ENCODE measurements at regions not wholly inside any gene's neighbourhood (a gene's known extent, or its start where the extent isn't known, plus 50 kb on each side); places are given as distances from the start of the nearest gene placed in this dataset.
A peak's percentile ranks its signal among the peaks of the same experiment; 100 is the strongest.
"Not testable (repeated sequence)": the region's sequence is repeated elsewhere in the genome, so short reads cannot be mapped to it uniquely, and the experiment has no call there.

GRCh38 chr2:88802026-88802425 is 110.6 kb downstream of the RPIA start:
- not testable (repeated sequence) for DNase-seq

- no peak for DNase-seq
Observed at GRCh38 chr2:88807237-88807962, 115.9 kb downstream of the RPIA start.

DNA sequence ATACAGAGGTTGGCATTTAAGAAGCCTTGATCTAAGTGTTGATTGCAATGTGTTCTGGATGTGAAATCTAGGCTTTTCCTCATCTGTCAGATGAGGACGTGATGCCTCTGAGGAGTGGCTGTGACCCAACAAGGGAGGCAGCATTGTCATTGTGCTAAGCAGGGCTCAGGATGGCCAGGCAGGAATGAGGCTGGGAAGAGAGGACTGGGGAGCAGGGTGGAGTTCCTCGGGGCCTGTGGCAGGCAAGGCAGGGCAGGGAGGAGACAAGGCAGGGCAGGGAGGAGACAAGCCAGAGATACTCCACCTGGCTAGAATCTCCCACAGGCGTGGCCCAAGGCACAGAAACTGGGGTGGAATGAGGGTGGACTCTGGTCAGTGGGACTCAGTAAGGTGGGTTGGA is 116.6 kb downstream of the RPIA start:
- DNase-seq = no peak

- peak; percentile 61 for DNase-seq
Observed at GRCh38 chr2:88808652-88809051, 117.2 kb downstream of the RPIA start.

- DNase-seq = no peak
Observed at GRCh38 chr2:88809216-88809615, 117.7 kb downstream of the RPIA start.

GRCh38 chr2:88810017-88810416 is 118.5 kb downstream of the RPIA start:
- DNase-seq = peak; percentile 56

DNA sequence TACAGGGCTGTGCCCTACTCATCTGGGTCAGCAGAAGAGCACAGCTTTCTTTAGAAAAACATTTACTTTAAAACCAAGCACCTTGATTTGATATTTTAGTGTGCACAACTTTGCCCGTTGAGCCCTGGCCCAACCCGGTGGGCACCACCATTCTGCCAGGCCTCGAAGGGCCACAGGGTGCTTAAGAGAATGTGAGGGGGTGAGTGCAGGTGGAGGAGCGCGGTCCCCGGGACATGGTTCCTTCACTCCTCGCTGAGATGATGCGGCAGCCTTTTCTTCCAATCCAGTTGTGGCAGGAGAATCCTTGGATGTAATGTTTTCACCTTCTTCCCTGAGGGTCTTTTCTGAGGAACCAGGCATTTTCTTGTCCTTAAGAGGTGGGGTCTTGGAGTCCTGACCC is 119.0 kb downstream of the RPIA start:
- DNase-seq = no peak

GRCh38 chr2:88811233-88811632 is 119.8 kb downstream of the RPIA start:
- no peak for DNase-seq

DNA sequence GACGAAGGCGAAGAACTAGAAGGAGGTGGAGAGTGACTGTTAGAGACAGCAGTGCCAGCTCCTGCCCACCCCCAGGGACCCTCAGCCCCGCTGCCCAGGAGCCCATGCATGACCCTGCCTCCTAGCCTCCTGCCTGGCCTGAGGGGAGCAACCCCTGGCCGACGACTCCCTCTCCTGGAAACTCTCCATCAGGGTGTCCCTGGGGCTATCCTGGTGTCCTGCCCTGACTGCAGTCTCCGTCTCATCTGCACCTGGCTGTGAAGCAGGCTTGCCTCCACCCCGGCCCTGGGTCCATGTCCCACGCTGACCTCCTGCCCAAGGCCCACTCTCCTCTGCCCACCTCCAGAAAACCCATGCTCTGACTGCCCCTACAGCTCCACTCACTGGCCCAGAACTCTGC is 120.2 kb downstream of the RPIA start:
- no peak for DNase-seq

- no peak for DNase-seq
Observed at GRCh38 chr2:88813612-88814011, 122.1 kb downstream of the RPIA start.

DNA sequence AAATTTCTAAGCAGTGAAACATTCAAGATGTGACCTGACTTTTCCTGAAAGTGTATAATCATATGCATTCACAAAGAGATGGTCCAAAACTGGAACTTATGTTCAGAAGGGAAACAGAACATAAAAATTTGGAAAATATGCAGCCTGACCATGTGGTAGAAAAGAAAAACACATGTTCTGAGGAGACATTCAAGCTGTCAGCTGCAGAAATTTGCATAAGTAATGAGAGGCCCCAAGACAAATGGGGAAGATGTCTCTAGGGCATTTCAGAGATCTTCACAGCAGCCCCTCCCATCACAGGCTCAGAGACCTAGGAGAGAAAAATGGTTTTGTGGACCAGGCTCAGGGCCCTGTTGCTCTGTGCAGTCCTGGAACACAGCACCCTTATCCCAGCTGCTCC is 123.8 kb downstream of the RPIA start:
- DNase-seq = no peak

DNA sequence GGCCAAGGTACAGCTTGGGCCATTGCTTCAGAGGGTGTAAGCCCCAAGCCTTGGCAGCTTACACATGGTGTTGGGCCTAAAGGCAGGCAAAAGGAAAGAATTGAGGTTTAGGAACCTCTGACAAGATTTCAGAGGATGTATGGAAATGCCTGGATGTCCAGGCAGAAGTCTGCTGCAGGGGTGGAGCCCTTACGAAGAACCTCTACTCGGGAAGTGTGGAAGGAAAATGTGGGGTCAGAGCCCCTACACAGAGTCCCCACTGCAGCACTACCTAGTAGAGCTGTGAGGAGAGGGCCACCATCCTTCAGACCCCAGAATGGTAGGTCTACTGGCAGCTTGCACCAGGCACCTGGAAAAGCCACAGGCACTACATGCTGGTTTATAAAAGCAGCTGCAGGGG is 124.2 kb downstream of the RPIA start:
- DNase-seq = no peak

DNA sequence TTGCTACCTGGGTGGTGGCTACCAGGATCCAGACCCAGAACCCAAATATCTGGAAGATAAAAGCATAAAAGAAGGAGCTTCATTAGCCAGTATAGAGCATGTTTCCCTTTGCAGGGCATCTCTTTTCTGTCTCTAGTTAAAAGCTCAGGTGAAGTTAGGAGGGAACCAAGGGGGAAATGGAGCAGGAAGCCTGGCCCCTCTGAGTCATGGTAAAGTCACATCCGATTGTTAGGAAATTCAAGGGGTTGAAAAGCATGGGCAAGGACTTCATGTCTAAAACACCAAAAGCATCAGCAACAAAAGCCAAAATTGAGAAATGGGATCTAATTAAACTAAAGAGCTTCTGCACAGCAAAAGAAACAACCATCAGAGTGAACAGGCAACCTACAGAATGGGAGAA is 126.9 kb downstream of the RPIA start:
- no peak for DNase-seq

DNA sequence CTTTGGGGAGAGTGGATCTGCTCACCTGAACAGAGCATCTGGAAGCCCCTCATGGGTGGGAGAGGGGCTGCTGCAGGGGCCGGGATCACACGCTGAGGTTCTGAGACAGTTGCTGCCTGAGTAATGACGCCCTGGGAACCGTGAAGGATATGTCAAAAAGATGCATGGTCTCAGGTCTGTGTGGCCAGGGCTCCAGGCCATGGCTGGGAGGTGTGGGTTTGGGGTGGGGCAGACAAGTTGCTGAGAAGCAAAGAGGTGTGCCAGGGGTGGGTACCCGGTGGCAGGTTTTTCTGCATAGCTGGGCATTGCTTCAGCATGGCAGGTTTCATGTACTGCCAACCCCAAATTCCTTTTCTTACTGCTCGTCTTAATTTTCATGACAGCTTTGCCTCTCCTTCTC is 133.5 kb downstream of the RPIA start:
- DNase-seq = no peak

- no peak for DNase-seq
Observed at GRCh38 chr2:88826399-88826798, 134.9 kb downstream of the RPIA start.

DNA sequence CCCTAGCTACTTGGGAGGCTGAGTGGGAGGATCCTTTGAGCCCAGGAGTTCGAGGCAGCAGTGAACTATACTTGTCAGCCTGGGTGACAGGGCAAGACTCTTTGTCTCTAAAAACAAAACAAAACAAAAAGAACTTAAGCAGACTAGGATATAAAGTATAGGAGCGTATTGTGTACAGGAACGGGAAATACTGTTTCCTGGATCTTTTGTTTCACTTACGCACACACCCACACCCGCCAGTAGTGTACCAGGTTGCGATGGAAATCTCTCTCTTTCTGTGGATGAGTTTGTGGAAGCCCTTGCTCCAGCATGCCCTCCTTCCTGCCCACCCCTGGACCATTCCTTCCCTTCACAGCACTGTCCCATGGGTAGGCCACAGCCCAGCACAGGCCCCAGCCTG is 136.3 kb downstream of the RPIA start:
- DNase-seq = no peak

DNA sequence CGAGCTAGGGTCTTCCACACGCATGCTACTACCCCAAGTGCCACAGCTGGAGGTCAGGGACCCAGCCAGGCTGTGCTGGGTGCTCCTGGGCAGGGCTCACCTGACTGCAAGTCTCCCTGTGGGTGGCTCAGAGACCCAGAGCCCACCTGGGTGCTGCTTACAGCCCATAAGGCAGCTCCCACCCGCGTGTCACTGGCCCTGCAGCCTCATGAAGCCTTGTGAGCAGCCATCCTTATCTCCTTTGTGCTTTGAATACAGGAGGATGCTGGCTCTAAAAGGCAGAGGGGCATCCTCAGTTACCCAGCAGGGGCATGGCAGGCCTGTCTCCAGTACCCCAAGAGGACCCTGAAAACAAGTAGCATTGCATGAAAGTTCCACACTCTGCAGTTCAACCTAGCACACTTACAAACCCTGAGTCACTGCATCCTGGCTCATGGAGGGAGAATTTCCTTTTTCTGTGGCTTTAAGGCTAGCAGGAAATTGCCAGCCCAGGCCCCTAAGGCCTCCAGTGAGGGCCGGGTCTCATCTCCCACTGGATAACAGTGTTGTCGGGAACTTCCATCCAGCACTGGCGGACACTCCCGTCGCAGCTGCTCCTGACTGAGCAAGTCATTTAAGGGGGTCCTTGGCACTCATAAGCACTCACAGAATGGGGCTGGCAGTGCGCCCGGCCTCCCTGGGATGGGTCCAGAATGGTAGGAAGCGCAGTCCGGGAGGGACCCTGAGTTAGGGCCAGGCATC is 137.1 kb downstream of the RPIA start:
- DNase-seq = peak; percentile 31

DNA sequence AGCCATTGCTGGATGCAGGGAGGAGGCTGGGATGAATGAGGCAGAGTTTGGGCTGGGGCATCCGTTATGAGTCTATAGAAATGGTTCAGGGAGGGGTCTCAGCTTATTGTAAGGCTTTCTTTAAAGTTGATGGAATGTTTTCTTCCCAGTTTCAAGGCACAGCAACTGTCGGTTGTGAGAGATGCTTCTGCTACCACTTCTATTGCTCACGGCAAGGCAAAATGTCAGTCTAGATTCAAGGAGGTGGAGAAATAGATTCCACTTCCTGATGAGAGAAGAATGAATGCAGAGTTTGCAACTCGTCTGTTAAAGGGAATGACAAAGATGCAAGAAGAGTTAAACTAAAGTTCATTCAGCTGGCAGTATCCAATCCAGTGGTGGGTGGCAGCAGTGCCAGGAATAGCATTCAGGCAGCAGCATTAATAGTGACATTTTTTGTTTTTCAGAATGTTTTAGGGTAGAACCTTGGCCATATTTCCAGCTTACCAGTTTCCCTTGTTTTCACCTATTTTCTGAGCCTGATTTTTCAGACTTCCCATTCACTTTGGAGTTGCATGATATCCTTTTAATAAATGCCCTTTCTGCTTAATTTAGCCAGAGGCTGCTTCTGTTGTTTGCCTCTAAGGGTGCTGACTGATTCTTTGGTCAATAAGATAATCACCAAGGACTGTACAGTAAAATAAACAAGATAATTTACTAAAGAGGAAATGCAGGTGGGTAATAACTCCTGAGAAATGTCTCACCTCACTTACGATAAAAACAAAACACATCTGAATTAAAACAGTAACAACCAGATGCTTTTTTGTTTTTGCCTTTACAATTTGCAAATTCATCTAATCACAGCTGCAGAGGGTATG is 138.4 kb downstream of the RPIA start:
- DNase-seq = peak; percentile 5

- peak; percentile 2 for DNase-seq
Observed at GRCh38 chr2:88831071-88831791, 139.8 kb downstream of the RPIA start.

- no peak for DNase-seq
Observed at GRCh38 chr2:88831792-88832248, 140.3 kb downstream of the RPIA start.

- DNase-seq = no peak
Observed at GRCh38 chr2:88832311-88832991, 141.0 kb downstream of the RPIA start.

- no peak for DNase-seq
Observed at GRCh38 chr2:88832992-88833389, 141.5 kb downstream of the RPIA start.

Data from COR-L47 (cell line).